T-helper 22 cell (primary cell): ENCODE measurements at regions not wholly inside any gene's neighbourhood (a gene's known extent, or its start where the extent isn't known, plus 50 kb on each side); places are given as distances from the start of the nearest gene placed in this dataset.

ENCODE experiments used
- DNase-seq: peaks from one replicate; pipeline ENCODE4 v3.0.0-alpha.2; 2020; ENCODE audit warnings: low read depth

GRCh38 chr13:75050419-75051046, 431.4 kb downstream of the TBC1D4 start:
- DNase-seq: no peak

- DNase-seq: no peak
Measured at GRCh38 chr13:75049735-75050335, 432.1 kb downstream of the TBC1D4 start.

DNA sequence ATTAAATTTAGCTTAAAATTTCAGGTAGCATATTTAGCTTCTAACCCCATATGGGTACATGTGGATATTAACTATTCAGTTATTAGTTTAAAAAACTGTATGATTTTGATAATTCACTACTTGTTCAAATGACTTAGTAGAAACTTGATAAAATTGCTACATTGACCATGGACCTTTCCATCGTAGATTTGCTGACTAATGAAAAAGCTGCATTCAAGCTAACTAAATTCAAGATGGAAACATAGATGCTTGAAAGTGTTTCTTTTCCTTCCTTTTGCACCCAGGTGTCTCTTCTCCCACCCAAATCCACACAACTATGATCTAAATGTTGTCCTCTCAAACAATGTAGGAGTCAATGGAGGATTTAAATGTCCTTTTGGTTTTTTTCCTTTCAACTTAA, 439.2 kb downstream of the TBC1D4 start:
- no peak for DNase-seq

DNA sequence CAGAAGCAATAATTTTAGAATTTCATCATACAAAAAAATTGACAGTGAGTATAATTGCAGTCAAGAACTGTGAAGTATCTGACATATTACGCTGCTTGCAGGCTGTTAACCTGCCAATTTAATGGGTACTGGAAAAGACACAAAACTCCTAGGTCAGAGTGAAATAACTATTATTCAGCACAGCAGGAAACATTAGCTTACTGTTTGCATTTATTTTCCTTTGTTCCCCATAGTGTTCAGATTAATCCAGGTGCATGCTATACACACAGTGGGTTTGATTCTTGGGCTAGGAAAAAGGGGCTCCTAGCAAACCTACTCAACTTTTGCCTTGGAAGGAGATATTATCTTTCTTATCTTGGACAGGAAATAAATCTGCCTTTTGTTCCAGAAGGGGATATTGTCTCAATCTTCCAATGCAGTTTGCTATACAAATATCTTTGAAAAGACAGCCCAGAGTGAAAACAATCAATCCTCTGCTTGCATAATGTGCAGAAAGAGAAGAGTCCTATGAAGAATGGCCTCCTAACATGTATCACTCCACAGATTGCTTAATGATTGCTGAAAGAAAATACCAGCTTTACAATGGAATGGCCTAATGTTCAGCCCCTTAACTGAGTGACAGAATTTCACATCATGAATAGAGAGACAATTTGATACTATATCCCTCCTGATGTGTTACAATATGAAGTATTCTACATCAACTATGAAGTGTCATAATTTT, 443.4 kb downstream of the TBC1D4 start:
- DNase-seq: no peak

DNA sequence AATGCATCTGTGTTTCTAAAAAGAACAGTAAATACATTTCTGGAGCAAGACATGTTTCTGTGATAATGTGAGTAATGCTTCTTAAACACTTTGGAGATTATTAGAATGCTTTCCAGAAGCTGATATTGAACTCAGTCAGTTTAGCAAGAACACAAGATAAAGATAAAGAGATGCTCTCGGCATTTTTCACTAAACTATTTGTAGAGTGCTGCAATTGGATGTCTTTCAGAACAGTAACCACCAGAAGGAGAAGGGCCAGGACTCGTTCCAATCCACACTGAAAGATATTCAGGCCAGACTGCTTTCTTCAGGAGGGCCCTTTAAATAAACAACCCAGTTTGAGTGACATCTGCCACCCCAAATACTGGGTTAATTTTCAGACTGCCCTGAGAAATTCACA, 456.0 kb downstream of the TBC1D4 start:
- no peak for DNase-seq

- DNase-seq: no peak
Measured at GRCh38 chr13:75024602-75025001, 457.4 kb downstream of the TBC1D4 start.

DNA sequence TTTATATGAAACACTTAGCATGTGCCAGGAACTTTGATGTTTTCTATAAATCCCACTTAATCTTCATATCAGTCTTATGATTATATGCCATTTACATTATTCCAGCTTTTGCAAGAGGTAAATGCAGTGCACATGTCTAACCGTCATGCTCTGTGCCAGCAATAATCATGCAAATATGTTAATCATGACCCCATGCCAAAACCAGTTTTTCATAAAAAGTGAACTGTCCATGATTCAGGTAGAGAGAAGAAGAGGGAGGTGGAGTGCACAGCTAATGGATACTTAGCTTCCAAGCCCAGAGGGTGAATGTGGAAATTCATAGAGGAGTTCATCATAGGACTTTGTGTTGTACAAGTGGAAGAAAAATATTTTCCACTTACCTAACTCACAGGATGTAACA, 458.4 kb downstream of the TBC1D4 start:
- DNase-seq: no peak

GRCh38 chr13:75021151-75021550, 460.8 kb downstream of the TBC1D4 start:
- DNase-seq: no peak

DNA sequence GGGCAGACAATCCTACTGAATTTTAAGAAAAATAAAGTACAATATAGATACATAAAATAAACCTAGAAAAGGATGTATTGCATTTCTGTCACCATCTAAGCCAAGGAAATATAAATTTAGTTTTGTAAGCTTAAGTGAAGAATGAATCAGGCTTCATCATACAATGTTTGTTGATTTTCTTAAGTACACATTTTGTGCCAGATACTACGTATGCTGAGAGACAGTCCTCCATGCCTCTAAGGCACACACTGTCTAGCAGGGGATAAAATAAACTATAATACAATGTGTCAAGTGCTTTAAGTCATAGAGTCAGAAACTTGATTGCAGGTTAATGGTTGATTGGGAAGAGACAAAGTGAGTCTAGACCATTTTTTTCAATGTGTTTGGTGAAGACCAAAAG, 465.7 kb downstream of the TBC1D4 start:
- no peak for DNase-seq

DNA sequence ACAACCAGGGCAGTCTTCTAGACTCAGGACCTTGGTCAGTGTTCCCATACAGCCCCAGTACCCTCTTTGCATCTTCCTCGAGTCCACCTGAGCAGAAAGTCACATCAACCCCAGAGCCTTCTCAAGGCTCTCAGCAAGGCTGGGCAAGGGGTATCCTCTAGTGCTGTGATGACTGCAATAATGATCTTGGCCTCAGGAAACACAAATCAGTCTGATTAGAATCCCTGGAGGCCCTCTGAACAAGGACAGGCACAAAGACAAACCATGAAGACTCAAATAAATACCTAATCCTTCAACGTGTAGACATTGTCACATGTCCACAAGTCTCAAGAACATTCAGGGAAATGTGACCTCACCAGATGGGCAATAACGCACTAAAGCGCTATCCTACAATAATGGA, 468.2 kb downstream of the TBC1D4 start:
- no peak for DNase-seq

DNA sequence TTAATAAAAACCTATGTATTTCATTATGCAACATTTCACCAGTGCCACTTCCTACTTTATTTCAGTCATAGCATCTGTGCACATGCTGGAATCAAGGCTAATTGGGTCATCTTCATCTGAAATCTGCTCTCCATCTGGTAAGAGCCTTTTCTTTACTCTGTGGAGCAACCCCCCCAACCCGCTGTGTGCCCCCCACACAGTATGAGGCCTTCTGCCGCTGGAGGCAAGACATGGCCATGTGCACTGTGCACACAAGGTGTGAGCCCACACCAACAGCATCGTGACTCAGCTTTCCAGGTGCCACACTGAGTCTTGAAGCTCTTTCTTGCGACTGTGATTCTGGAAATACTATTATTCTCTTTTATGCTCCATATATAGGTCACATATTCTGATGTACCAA, 471.0 kb downstream of the TBC1D4 start:
- no peak for DNase-seq

DNA sequence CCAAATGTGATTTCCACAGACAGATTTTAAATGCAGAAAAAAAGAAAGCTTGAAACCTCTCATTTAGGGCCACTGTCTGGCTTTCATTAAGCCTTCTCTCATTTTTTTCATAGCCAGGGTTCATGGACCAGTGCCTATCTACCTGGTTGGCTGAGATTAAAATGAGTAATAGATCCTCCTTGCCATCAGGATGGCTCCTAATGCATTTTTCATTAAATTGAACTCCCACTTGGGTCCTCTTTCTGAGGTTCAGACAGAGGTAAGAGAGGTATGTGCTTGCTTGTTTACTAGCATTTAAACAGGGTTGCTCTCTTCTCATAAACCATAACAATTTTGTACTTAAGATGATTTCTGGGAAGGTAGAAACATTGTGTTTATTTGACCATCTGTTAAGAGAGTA, 473.0 kb downstream of the TBC1D4 start:
- DNase-seq: no peak

DNA sequence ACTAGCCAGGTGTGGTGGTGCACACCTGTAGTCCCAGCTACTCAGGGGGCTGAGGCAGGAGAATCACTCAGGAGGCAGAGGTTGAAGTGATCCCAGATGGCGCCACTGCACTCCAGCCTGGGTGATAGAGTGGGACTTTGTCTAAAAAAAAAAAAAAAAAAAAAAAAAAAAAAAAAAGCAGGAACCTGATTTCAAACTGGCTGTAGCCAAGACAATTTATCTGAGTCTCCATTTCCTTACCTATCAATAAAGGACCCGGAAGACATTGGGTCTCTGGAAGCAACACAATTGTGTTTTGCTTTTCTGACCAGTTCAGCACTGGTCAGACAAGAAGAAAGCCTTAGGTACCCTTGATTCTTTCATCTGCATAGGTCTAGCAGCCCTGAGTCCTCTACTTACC, 491.0 kb downstream of the TBC1D4 start:
- no peak for DNase-seq

GRCh38 chr13:74987124-74987690, 494.8 kb downstream of the TBC1D4 start:
- no peak for DNase-seq

GRCh38 chr13:74986609-74987008, 495.4 kb downstream of the TBC1D4 start:
- no peak for DNase-seq

- DNase-seq: no peak
Measured at GRCh38 chr13:74979703-74980102, 502.3 kb downstream of the TBC1D4 start.

DNA sequence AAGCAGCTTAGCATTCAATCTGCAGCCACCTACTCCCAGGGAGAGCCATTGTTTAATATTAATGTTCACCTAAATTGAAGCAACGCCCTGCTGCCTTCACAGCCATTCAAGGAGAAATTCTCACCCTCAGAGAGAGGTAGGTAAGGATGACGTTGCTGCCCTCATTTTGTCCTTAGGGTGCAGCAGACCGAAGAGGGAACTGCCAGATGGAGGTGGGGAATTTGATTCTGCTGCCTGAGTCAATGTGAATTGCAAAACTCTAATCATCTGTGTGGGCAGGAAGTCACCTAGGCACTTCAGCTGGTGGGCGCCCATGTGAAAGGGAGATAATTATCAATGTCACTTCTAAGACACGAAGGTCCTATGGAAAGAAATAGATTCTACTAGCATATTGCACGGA, 503.4 kb downstream of the TBC1D4 start:
- DNase-seq: no peak

DNA sequence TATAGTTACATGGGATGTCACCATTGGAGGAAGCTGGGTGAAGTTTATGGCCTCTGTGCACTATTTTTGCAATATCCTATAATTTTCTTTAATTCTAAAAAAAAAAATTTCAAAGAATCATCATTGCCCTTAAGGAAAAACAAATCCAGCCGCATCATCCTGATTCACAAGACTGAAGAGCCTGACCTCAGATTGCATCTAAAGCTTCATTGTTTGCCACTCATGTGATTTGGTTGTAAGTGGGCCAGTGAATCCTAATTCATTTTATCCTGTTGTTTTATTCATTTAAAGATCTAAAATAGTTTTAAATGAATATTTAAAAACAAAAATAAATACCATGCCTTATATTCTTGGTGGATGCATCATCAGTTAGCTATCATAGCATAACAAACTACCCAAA, 504.5 kb downstream of the TBC1D4 start:
- DNase-seq: no peak

DNA sequence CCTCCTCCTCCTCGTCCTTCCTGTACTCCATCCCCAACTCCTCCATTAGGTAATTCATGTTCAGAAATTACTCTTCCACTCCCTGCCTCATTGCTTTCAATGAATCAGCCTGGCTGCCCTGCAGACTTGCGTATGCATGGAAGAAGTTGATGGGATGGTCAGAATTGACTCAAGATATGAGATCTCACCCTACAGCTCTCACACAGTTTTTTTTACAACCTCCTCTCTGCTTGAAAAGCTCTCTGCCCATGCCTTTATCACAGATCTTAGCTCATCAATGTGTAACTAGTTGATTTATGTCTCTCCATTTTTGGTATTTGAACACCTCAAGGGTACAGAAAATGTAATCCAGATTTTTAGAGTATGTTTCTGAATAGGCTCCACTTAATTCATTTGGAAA, 506.9 kb downstream of the TBC1D4 start:
- DNase-seq: no peak

DNA sequence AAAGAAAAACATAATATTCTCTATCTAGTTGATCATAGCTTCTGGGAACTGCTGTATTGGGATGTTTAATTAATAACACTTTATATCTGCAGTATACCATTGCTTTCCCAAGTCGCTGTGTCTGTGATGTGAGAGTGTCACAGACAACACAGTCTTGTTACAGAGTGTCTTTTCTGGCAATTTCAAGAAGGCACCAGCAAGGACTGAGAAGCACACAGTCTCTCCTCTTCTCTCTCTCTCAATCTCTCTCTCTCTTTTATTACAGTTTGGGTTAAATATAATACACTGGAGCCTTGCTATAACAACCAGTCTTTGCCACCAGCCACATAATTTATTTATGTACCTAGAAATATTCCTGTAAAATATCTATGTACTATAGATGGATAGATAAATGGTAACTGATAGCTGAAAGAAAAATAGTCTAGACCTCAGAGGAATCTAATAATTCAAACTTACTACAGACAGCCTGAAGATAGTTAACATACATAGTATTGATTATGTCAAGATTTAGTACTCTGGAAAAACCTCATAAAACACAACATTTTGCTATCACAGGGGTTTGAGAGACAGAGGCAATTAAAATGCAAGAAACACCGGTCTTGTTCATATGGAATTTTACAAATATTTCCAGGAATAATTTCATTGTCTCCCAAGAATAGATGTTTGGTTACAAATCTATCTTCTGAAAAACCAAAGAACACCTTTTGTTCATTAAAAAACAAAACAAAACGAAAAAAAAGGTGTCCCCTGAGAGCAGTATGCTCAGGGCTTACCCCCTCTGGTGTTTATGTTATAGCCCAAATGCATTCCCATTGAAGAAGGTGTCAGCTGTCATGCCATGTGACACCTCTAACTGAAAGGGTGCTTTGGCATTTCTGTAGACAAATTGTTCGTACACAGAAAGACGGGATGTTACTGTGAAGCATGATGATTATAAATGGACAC, 507.8 kb downstream of the TBC1D4 start:
- no peak for DNase-seq

DNA sequence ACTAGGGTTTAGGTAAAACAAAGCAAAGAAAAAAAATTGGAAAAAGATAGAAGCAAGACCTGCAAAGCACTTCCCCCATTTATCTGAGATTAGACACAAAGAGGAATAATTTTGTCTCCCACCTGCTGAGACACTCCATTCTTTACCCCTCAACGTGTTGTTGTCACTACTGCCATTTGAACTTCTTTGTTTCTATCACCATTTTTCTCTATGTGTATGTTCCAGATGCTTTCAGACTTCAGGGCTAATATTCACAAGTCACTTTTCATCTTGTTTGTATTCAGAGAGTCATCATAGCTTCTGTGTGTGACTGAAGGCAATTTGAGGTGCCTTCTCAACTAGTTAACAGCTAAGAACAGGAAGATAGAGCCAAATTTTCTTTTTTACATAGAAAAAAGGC, 512.5 kb downstream of the TBC1D4 start:
- DNase-seq: no peak

DNA sequence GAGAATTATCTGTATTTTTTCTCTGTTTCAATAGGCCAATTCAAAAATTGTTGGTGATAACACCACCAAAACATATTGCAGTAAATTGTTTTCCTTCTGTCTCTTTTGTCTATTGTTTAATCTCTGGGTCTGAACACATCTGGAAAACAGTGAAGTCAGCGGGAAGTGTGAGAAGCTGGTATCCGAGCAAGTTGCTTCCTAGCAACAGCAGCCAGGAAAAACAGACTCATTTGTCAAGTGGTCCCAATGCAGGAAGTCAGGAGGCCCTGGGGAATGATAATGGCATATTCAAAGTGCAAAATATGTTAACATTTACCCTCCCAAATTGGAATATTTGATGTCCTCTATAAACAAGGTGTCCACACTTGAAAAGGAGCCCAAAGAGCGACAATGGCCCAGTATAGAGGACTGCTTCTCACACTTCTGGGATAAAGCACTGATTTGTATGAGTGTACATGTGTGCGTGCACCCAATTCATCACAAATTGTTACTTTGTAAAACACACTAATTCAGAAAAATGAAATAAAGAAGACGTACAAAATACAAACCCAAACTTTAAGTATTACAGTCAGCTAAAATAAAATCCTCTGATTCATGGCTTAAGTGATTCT, 515.0 kb downstream of the TBC1D4 start:
- DNase-seq: no peak
